Heart left ventricle (tissue), 16 donors: ENCODE measurements at regions not wholly inside any gene's neighbourhood (a gene's known extent, or its start where the extent isn't known, plus 50 kb on each side); places are given as distances from the start of the nearest gene placed in this dataset.

Experiments used
- ATAC-seq, 4 donors: fragments of 200-7000 bp; cut with Tn5 transposase; one replicate each; pipeline ENCODE4 v1.9.1; 2020 to 2022; ENCODE audit warnings: moderate library complexity in 4 of 4, mild to moderate bottlenecking in 3 of 4, moderate number of reproducible peaks in 1 of 4
- DNase-seq, 5 donors: peaks; one replicate each; pipeline ENCODE4 v3.0.0-alpha.2; 2020
- H3K27ac ChIP-seq, 12 donors: fragments of 200-600 bp; sonication (generic) in 4 of 12; one replicate each; pipeline versions ENCODE4 v1.5.0 to v1.8.0; 2016 to 2022; ENCODE audit warnings: mild to moderate bottlenecking in 2 of 12
- H3K27me3 ChIP-seq, 9 donors: fragments of 200-600 bp; sonication (generic) in 2 of 9; one replicate each; pipeline versions ENCODE4 v1.5.1 to v1.8.0; 2016 to 2022; ENCODE audit warnings: mild to moderate bottlenecking in 3 of 9
- H3K36me3 ChIP-seq, 9 donors: fragments of 200-600 bp; sonication (generic) in 2 of 9; one replicate each; pipeline versions ENCODE4 v1.5.0 to v1.8.0; 2018 to 2022; ENCODE audit warnings: mild to moderate bottlenecking in 2 of 9
- H3K4me1 ChIP-seq, 12 donors: fragments of 200-600 bp; sonication (generic) in 4 of 12; one replicate each; pipeline versions ENCODE4 v1.5.0 to v1.8.0; 2016 to 2022; ENCODE audit warnings: mild to moderate bottlenecking in 3 of 12
- H3K4me3 ChIP-seq, 12 donors: fragments of 200-600 bp; sonication (generic) in 4 of 12; one replicate each; pipeline versions ENCODE4 v1.5.0 to v1.8.0; 2017 to 2022; ENCODE audit warnings: mild to moderate bottlenecking in 9 of 12, moderate library complexity in 4 of 12
- H3K9me3 ChIP-seq, 12 donors: fragments of 200-600 bp; sonication (generic) in 4 of 12; one replicate each; pipeline versions ENCODE4 v1.5.0 to v1.8.0; 2016 to 2022; ENCODE audit warnings: mild to moderate bottlenecking in 1 of 12
- POLR2A ChIP-seq, 2 donors: fragments of 450-650 bp; IDR thresholded peaks; one replicate each; pipeline ENCODE4 v1.6.1; 2017; ENCODE audit warnings: antibody characterized with exemption in 2 of 2, mild to moderate bottlenecking in 2 of 2, moderate library complexity in 2 of 2
- WGBS, 4 donors: extraction: QIAGEN DNeasy Blood & Tissue Kit in 2 of 4; methylation state at CpG; one replicate each; pipeline versions ENCODE4 v1.1.5 to v1.1.7; 2013 to 2018; 5-methylcytosine and 5-hydroxymethylcytosine counted together
- intact Hi-C, 10 donors: fragments of 100-400 bp; cut with DNase I; formaldehyde crosslinking; loops; one replicate each; pipeline versions ENCODE4 v1.11.1 to v1.14.2; 2022
- TF ChIP-seq, protein P1 (sequence below), 12 donors: fragments of 200-600 bp; sonication (generic) in 4 of 12; IDR thresholded peaks; one replicate each; pipeline versions ENCODE4 v1.5.0 to v1.8.0; 2018 to 2022; ENCODE audit warnings: antibody characterized with exemption in 12 of 12, mild to moderate bottlenecking in 5 of 12
- donor health status: ischemic (EF 13 %, LVEDD 7.1; RV severe dilation, severe dysfunction).
- donor health status: healthy with polysubstance abuse.
- donor health status: DM: no; HTN: yes; CAD: no.
- donor health status: DM: no; HTN: no; CAD: no.
- donor health status: ischemic (EF 25% LVEDD 6.9; RV normal size, moderate dysfunction).
- donor health status: ischemic (EF 25% LVEDD 5.7; RV mildly dilated, moderate dysfunction).
- donor health status: healthy.
- donor health status: DM: yes; HTN: yes; CAD: no.
- donor health status: ischemic (EF 35%, LVEDD 5.7; RV mildly dilated, moderate dysfunction).
- donor health status: nonischemic (EF 11% LVEDD 7.7; RV severe dilation, severe dysfunction).
- donor health status: DM: yes; HTN: yes; CAD: no.
- donor health status: PGD.
- donor health status: ischemic (EF 29% LVEDD 5.4; RV normal size, mild dysfunction).
- donor health status: nonischemic (EF 23%, LVEDD 6.1; RV moderate dilation, normal function).

GRCh38 chr1:84745857-84746256 is 55.6 kb upstream of the SSX2IP start:
- H3K4me3 ChIP-seq: no peak overlapping the region
- intact Hi-C loops: loop anchor here in 1 of 10 donors (10.0 kb wide), 1 partner anchor 121 kb away; no protein-coding TSS in a partner anchor
- WGBS, 4 donors: 94 to 97% (median 95%) methylated on average over 2 of the region's 2 CpGs
- H3K36me3 ChIP-seq: no peaks in the 10 kb centered on the region
- H3K27me3 ChIP-seq: no peaks in the 10 kb centered on the region
- DNase-seq (no peak), ATAC-seq (no peak)
- H3K4me1 ChIP-seq: no peaks in the 10 kb centered on the region
- TF ChIP-seq, protein P1, sequence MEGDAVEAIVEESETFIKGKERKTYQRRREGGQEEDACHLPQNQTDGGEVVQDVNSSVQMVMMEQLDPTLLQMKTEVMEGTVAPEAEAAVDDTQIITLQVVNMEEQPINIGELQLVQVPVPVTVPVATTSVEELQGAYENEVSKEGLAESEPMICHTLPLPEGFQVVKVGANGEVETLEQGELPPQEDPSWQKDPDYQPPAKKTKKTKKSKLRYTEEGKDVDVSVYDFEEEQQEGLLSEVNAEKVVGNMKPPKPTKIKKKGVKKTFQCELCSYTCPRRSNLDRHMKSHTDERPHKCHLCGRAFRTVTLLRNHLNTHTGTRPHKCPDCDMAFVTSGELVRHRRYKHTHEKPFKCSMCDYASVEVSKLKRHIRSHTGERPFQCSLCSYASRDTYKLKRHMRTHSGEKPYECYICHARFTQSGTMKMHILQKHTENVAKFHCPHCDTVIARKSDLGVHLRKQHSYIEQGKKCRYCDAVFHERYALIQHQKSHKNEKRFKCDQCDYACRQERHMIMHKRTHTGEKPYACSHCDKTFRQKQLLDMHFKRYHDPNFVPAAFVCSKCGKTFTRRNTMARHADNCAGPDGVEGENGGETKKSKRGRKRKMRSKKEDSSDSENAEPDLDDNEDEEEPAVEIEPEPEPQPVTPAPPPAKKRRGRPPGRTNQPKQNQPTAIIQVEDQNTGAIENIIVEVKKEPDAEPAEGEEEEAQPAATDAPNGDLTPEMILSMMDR (IDR thresholded peaks at IDR 0.05): no peak
- TF ChIP-seq POLR2A (IDR thresholded peaks at IDR 0.05): no peak
- H3K9me3 ChIP-seq: no peaks in the 10 kb centered on the region
- H3K27ac ChIP-seq: no peak overlapping the region

- no peaks in the 10 kb centered on the region for H3K27me3 ChIP-seq
- TF ChIP-seq POLR2A (IDR thresholded peaks at IDR 0.05): no peak
- TF ChIP-seq, protein P1 (IDR thresholded peaks at IDR 0.05): no peak
- H3K27ac ChIP-seq: no peak overlapping the region
- ATAC-seq: no peak
- no peak overlapping the region for H3K4me3 ChIP-seq
- no peaks in the 10 kb centered on the region for H3K9me3 ChIP-seq
- DNase-seq: no peak
- H3K36me3 ChIP-seq: no peaks in the 10 kb centered on the region
- WGBS, 4 donors: 79 to 89% (median 83%) methylated on average over 3 of the region's 3 CpGs
- H3K4me1 ChIP-seq: no peaks in the 10 kb centered on the region
- intact Hi-C loops: loop anchor here in 1 of 10 donors (10.0 kb wide), 1 partner anchor 119 kb away; no protein-coding TSS in a partner anchor
Measured at GRCh38 chr1:84743896-84744295, 53.6 kb upstream of the SSX2IP start.

GRCh38 chr1:84742653-84743052 is 52.4 kb upstream of the SSX2IP start:
- no peaks in the 10 kb centered on the region for H3K9me3 ChIP-seq
- H3K4me1 ChIP-seq: no peaks in the 10 kb centered on the region
- ATAC-seq (no peak), DNase-seq (no peak)
- H3K27me3 ChIP-seq: peaks cover 0 to 4% (median 0%) of the 10 kb centered on the region in 9 donors
- no peaks in the 10 kb centered on the region for H3K36me3 ChIP-seq
- no peak for TF ChIP-seq POLR2A (IDR thresholded peaks at IDR 0.05)
- TF ChIP-seq, protein P1 (IDR thresholded peaks at IDR 0.05): no peak
- 57 to 78% (median 69%) methylated on average over 1 of the region's 1 CpG for WGBS, 4 donors
- H3K4me3 ChIP-seq: no peak overlapping the region
- intact Hi-C loops: loop anchor here in 1 of 10 donors (10.0 kb wide), 1 partner anchor 118 kb away; no protein-coding TSS in a partner anchor
- no peak overlapping the region for H3K27ac ChIP-seq

GRCh38 chr1:84740050-84740714 is 49.9 kb upstream of the SSX2IP start:
- no peaks in the 10 kb centered on the region for H3K36me3 ChIP-seq
- no peak overlapping the region for H3K27ac ChIP-seq
- TF ChIP-seq POLR2A (IDR thresholded peaks at IDR 0.05): no peak
- TF ChIP-seq, protein P1 (IDR thresholded peaks at IDR 0.05): no peak
- ATAC-seq (no peak), DNase-seq (no peak)
- peaks cover 0 to 8% (median 0%) of the 10 kb centered on the region in 9 donors for H3K27me3 ChIP-seq
- H3K9me3 ChIP-seq: no peaks in the 10 kb centered on the region
- intact Hi-C loops: loop anchor here in 1 of 10 donors (10.0 kb wide), 1 partner anchor 115 kb away; no protein-coding TSS in a partner anchor
- 79 to 86% (median 82%) methylated on average over 2 of the region's 2 CpGs for WGBS, 4 donors
- no peak overlapping the region for H3K4me3 ChIP-seq
- H3K4me1 ChIP-seq: no peaks in the 10 kb centered on the region
